ENCODE measurements at regions not wholly inside any gene's neighbourhood (a gene's known extent, or its start where the extent isn't known, plus 50 kb on each side); places are given as distances from the start of the nearest gene placed in this dataset.

DNA sequence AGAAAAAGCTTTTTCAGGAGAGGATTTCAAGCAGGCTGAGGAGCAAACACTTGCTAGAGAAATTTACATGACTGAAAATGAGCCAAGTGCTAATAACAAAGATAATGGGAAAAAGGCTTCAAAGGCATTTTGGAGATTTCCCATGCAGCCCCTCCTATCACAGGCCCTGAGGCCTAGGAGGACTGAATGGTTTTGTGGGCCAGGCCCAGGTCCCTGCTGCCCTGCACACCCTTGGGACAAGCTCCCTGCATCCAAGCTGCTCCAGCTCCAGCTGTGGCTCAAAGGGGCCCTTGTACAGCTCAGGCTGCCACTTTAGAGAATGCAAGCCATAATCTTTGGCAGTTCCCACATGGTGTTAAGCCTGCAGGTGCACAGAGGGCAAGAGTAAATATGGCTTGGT lies 154.0 kb upstream of the LMNTD1 start:
- TF ChIP-seq CTCF (IDR thresholded peaks at IDR 0.05 in 4 of 5, conservative IDR thresholded peaks at IDR 0.05 in 1 of 5) (no peak), POLR2A (IDR thresholded peaks at IDR 0.05) (no peak)

Data from gastrocnemius medialis (tissue), 4 donors.